ENCODE measurements at regions not wholly inside any gene's neighbourhood (a gene's known extent, or its start where the extent isn't known, plus 50 kb on each side); places are given as distances from the start of the nearest gene placed in this dataset.

DNA sequence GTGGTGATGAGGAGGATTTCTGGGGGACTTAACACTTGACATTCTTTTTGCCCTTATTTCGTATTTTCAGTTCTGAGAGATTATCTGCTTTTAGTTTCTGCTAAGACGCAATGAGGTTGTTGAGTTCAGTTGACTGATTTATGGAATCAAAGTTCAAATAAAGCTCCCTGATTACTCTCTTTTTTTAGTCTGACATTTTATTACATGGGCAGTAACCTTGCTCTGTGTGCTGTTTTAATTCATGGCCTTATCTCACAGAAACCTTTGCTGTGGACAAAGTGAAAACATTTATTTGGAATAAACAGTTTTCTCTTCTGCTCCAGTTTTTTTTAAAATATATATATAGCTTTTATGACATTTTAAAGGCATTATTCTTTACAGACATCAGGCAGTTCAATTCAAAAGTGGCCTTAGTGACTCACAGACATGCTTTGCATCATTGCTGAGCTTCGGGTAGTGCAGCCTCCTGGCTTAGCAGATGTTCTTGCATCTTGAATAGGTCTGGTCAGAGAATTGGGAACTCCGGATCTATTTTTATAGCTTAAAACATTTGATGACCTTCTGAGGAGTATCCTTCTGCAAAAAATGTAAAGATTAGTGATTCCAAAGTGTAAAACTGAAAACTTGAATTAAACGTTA lies 162.9 kb downstream of the FAM170A start:
- no peak for DNase-seq

DNA sequence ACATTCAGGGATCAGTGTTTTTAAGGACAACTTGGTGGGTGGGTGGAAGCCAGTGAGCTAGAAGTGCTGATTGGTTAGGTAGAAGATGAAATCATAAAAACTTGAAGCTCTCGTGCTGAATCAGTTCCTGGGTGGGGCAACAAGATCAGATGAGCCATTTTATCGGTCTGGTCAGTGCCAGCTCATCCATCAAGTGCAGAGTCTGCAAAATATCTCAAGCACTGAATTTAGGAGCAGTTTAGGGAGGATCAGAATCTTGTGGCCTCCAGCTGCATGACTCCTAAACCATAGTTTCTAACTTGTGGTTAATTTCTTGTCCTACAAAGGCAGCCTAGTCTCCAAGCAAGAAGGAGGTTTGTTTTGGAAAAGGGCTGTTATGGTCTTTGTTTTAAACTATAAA lies 166.4 kb downstream of the FAM170A start:
- no peak for DNase-seq

GRCh38 chr5:119801570-119801969 lies 172.2 kb downstream of the FAM170A start:
- DNase-seq: no peak

DNA sequence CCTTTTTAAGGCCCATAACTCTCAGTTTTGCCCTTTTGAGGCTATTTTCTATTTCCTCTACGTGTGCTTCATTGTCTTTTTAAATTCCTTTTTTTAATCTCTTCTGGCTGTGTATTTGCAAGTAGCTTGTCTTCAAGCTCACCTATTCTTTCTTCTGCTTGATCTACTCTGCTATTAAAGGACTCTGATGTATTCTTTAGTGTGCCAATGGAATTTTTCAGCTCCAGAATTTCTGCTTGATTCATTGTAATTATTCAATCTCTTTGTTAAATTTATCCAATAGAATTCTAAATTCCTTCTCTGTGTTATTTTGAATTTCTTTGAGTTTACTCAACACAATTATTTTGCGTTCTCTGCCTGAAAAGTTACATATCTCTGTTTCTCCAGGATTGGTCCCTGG lies 178.7 kb downstream of the FAM170A start:
- no peak for DNase-seq

- DNase-seq: no peak
These were observed 179.1 kb downstream of the FAM170A start for GRCh38 chr5:119808474-119808873.

- no peak for DNase-seq
These were observed 180.9 kb downstream of the FAM170A start for GRCh38 chr5:119810217-119810616.

GRCh38 chr5:119811458-119811857 lies 182.1 kb downstream of the FAM170A start:
- DNase-seq: no peak

- DNase-seq: no peak
These were observed 185.3 kb downstream of the FAM170A start for GRCh38 chr5:119814655-119815054.

- no peak for DNase-seq
These were observed 186.7 kb downstream of the FAM170A start for GRCh38 chr5:119816055-119816454.

- no peak for DNase-seq
These were observed 190.7 kb downstream of the FAM170A start for GRCh38 chr5:119820016-119820415.

GRCh38 chr5:119820608-119821007 lies 191.2 kb downstream of the FAM170A start:
- DNase-seq: no peak

GRCh38 chr5:119828541-119828940 lies 199.2 kb downstream of the FAM170A start:
- DNase-seq: no peak

DNA sequence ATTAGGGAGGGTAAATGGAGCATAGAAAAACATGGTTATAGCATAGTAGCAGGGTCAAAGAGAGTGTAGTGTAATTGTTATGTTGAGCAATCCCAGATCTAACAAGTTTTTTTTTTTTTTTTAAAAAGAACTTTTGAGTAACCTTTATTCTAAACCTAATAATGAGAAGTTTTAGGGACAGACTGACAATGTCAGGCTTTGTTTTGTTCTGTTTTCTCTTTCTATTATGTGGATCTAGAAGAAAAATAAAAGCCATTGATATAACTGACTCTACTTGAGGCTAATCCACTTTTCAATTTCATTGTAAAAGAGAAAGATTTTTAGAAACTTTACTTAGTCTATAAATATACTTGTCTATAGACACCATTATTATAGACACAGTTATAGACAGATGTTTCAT lies 200.0 kb downstream of the FAM170A start:
- DNase-seq: no peak

DNA sequence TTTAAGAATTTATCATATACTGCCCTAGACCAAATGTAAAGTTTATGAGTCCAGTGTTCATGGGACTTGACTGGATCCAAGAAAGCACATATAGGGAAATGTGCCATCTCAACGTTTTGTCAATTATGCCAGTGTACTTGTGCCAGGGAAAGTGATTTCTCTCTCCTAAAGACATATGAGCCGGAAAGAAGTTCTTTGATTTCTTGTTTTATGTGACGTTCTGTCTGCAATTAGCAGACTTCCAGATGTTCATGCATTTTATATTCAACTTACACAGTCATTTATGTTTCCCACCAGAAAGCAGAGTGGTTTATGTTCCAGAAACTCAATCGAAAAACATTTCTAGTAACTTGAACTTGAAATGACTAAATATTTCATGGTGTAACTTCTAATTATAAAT lies 203.8 kb downstream of the FAM170A start:
- DNase-seq: no peak

DNA sequence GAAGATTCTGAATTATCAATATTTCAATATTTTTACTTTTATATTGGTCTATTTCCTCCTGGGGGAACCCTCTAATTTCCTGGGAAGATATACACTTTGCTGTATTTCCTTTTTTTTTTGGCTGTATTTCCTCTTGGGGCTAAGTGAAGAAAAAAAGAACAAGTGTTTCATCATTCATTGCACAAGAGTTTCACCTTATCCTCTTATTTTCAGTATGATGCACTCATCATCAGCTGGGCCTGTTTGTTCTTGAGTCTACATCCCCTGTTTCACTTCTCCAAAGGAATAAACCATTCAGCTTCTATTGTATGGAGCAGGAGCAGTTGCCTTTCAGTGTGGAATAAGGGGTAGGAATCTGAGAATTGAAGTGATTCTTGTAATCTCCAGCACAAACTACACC lies 210.8 kb downstream of the FAM170A start:
- no peak for DNase-seq

DNA sequence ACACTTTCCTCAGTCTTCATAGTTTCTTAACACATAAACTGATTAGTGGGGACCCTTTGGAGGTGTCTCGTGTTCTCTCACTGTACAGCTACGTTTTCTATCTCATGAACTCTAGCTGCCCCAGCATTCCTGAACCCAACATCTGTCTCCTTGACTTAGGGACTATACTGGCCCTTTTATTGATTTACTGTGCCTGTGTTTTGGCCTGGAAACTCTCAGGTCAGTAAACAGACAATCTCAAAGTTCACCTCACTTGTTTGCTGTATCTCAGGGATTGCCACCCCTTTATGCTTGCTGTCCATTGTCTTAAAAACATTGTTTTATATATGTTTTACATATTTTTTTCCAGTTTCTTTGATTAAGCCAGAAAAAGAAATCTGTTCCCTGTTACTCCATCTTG lies 222.8 kb downstream of the FAM170A start:
- no peak for DNase-seq

- no peak for DNase-seq
These were observed 231.1 kb downstream of the FAM170A start for GRCh38 chr5:119860463-119860862.

DNA sequence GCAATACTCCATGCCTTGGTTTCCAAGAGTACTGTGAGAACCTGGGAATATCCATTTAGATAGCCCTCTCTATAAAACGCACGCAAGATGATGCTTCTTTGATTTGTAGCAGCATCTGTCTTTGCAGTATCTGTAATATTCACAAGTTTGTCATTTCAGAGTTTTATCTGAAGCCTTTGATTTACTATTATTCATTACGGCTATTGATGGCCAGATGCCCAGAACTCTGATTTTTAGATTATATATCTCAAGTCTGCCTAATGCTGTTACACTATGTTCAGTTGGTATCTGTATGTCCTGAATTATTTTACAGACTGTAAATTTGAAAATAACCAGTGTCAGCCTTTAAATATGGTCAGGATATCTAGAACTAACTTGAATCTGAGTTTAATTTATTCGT lies 233.3 kb downstream of the FAM170A start:
- no peak for DNase-seq

- no peak for DNase-seq
These were observed 234.9 kb downstream of the FAM170A start for GRCh38 chr5:119864286-119864685.

DNA sequence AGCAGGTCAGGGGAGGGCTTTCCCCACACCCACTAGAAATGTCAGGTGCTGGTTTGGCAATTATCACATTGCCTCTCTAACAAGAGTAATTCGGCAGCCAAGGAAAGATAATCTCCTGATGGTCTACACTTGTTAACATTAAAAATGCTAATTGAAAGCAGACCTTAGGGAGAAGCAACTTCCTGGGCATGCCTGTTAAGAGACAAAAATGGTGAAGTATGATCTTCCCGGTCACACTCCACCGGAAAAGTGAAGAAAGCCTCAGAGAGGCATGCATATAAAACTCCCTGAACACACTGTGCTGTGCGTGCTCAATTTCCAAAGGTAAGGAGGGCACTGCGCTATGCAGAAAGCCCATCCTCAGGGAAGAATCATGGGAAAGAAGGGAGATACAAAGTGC lies 244.3 kb downstream of the FAM170A start:
- no peak for DNase-seq

GRCh38 chr5:119876522-119876921 lies 247.2 kb downstream of the FAM170A start:
- DNase-seq: no peak

DNA sequence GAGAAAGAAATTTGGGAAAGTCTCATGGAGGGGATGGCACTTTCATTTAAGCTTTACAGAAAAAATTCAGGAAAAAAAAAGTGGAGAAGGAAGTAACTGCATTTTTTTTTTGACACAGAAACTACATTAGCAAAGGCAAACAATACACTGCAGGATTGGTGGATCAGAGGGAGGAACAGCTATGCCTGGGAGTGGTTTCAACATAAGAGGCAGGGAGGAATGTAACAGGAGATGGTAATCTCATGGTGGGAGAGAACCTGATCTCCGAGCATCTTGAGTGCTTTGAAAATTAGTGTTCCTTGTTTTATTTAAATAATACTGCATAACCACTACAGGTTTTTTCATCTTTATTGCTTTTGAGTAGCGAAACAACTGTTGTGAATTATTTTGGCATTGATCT lies 249.4 kb downstream of the FAM170A start:
- no peak for DNase-seq

DNA sequence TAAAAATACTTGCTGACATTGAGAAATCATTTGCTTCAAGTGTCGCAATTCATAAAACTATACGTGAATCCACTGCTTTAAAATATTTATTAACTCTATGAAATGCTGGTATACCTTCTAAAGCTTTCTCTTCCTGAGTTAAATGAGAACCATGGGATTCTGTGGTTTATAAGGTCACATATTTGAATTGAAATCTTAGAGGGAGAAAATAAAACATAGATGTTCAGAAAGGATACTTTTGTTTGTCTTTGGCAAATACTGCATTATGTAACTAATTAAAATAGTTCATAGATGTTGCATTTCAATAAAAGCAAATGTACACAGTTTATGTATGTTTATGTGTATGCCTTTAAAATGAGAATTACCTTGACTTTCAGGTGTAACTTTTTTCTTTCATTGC lies 250.1 kb downstream of the FAM170A start:
- DNase-seq: no peak

GRCh38 chr5:119895066-119895465 lies 265.7 kb downstream of the FAM170A start:
- DNase-seq: no peak

DNA sequence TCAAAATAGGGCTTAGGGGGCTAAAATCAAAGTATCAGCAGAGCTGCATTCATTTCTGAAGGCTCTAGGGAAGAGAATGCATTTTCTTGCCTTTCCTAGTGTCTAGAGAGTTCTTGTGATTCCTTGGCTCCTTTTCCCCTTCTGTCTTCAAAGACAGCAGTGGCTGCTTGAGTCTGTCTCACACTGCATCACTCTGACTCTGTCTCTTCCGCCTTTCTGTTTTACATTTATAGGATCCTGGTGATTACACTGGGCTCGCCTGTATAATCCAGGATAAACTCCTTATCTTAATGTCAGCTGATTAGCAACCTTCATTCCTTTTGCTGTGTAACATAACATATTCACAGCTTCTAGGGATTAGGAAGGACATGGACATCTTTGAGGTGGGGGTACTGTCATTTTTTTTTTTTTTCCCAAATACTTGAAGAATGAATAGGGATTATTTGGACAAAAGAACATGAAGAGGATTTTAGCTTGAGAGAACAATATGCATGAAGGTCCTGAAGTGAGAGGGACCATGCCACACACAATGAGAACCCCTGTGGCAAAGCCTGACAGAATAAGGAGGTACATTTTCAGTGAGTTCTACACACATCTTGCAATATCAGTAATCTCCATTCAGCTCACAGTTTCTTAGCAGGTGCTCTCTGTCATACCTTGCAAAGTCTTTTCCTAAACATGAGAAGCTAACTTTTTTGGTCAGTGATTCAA lies 267.6 kb downstream of the FAM170A start:
- no peak for DNase-seq

All from stimulated activated naive CD4-positive, alpha-beta T cell (primary cell).